Hematopoietic multipotent progenitor cell (in vitro differentiated cells): ENCODE measurements at regions not wholly inside any gene's neighbourhood (a gene's known extent, or its start where the extent isn't known, plus 50 kb on each side); places are given as distances from the start of the nearest gene placed in this dataset.

Experiments used
- DNase-seq, 3 donors: peaks; one replicate each; pipeline ENCODE4 v3.0.0-alpha.2; 2011 to 2015; ENCODE audit warnings: low read depth in 2 of 3, low spot score in 2 of 3

GRCh38 chr12:88960213-88960878, 380.1 kb upstream of the KITLG start:
- DNase-seq: peak in 2 of 3 donors; percentile 27 to 36

- DNase-seq: no peak
These were observed 378.7 kb upstream of the KITLG start for GRCh38 chr12:88958946-88959345.

- no peak for DNase-seq
These were observed 377.9 kb upstream of the KITLG start for GRCh38 chr12:88958153-88958552.

- no peak for DNase-seq
These were observed 377.1 kb upstream of the KITLG start for GRCh38 chr12:88957358-88957757.

GRCh38 chr12:88955531-88955930, 375.3 kb upstream of the KITLG start:
- DNase-seq: no peak

GRCh38 chr12:88953029-88953586, 372.8 kb upstream of the KITLG start:
- no peak for DNase-seq

- no peak for DNase-seq
These were observed 372.3 kb upstream of the KITLG start for GRCh38 chr12:88952562-88952942.

- no peak for DNase-seq
These were observed 371.7 kb upstream of the KITLG start for GRCh38 chr12:88951860-88952561.

GRCh38 chr12:88951177-88951576, 370.9 kb upstream of the KITLG start:
- DNase-seq: no peak

GRCh38 chr12:88947486-88948043, 367.3 kb upstream of the KITLG start:
- DNase-seq: no peak

GRCh38 chr12:88946372-88946997, 366.2 kb upstream of the KITLG start:
- DNase-seq: peak in 2 of 3 donors; percentile 24 to 48

GRCh38 chr12:88945051-88945732, 364.9 kb upstream of the KITLG start:
- no peak for DNase-seq

- DNase-seq: peak in 2 of 3 donors; percentile 58 to 70
These were observed 364.1 kb upstream of the KITLG start for GRCh38 chr12:88944397-88944796.

GRCh38 chr12:88940854-88941253, 360.6 kb upstream of the KITLG start:
- no peak for DNase-seq

GRCh38 chr12:88935856-88936255, 355.6 kb upstream of the KITLG start:
- DNase-seq: no peak

GRCh38 chr12:88934163-88934747, 354.0 kb upstream of the KITLG start:
- DNase-seq: no peak

GRCh38 chr12:88932457-88932856, 352.2 kb upstream of the KITLG start:
- DNase-seq: no peak

- no peak for DNase-seq
These were observed 351.3 kb upstream of the KITLG start for GRCh38 chr12:88931598-88931997.

- no peak for DNase-seq
These were observed 345.2 kb upstream of the KITLG start for GRCh38 chr12:88925454-88925853.

- no peak for DNase-seq
These were observed 343.9 kb upstream of the KITLG start for GRCh38 chr12:88924162-88924561.
